Stimulated activated CD4-positive, alpha-beta T cell treated with anti-CD3 and anti-CD28 coated beads, Interleukin-1b, Interleukin-23, amount 100 ng/mL, for 24 hours (primary cell): ENCODE measurements at regions not wholly inside any gene's neighbourhood (a gene's known extent, or its start where the extent isn't known, plus 50 kb on each side); places are given as distances from the start of the nearest gene placed in this dataset.

ENCODE experiments used
- DNase-seq, 4 experiments: peaks; one replicate each; pipeline ENCODE4 v3.0.0-alpha.2; 2020; ENCODE audit warnings: low read depth in 4 of 4, low spot score in 1 of 4

DNA sequence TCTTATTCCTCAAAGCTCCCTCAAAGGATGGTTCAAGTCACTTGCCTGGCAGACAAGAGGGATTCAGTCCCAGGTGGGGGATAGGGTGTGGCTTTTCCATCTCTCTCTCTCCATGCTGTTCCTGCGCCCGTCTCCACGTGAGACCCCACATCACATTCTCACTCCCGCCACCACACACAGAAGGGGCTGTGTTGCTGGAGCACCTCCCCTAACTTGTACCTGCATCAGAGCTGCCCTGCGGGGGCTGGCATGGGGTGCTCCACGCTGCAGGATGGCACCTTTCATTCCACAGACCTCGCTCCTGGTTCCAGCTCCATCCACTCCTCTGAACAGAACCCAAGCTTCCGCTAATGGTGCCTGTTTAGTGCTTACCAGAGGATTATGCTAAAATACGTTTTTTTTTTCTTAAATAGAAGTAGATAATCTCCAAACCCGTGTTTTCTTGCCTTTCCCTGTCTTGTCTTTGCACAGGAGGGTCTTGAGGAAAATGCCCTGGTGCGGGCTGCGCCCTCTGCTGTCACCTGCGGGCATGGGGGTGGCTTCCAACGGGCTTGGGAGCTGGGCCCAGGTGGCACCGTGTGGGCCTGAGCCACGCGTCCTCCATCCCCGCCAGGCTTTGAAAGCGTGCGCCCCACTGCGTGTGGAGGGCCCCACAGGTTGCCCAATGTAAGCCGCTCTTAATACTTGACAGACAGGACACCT is 985.6 kb downstream of the BRD1 start:
- no peak for DNase-seq

DNA sequence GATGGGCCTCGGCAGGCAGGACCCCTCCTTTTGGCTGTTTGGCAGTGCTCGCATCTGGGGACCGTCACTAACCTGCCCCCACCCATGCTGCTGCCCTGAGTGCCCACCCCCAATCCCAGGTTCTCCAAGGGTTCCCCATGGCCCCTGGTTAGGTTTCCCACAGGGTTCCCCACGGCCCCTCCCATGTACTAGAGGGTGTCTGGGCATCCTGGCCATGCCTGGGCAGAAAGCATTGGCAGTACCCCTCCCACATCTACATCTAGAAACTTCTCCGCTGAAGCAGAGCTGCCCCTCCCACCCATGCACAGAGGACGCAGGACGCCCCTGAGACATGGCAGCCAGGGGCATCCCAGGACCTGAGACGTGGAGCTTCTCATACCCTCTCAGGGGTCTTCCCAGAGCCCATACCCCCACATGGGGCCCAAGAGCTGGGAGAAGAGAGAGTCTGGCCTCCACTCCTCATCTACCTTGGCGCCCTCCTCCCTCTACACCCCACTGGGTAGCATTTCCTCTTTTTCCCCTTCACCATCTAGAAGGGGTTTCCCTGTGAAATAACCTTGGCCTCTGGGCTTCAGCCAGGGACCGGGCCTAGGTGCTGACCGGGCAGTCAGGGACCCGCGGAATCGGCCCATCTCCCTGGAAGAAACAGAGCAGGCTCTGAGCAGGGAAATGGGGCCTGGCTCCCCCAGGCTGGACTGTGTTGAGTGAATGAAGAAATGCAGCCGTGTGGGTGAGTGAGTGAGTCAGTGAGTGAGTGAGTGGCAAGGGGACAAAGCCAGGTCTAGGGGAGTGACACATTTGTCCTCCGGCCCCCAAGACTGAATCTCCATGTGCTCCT is 987.3 kb downstream of the BRD1 start:
- no peak for DNase-seq

DNA sequence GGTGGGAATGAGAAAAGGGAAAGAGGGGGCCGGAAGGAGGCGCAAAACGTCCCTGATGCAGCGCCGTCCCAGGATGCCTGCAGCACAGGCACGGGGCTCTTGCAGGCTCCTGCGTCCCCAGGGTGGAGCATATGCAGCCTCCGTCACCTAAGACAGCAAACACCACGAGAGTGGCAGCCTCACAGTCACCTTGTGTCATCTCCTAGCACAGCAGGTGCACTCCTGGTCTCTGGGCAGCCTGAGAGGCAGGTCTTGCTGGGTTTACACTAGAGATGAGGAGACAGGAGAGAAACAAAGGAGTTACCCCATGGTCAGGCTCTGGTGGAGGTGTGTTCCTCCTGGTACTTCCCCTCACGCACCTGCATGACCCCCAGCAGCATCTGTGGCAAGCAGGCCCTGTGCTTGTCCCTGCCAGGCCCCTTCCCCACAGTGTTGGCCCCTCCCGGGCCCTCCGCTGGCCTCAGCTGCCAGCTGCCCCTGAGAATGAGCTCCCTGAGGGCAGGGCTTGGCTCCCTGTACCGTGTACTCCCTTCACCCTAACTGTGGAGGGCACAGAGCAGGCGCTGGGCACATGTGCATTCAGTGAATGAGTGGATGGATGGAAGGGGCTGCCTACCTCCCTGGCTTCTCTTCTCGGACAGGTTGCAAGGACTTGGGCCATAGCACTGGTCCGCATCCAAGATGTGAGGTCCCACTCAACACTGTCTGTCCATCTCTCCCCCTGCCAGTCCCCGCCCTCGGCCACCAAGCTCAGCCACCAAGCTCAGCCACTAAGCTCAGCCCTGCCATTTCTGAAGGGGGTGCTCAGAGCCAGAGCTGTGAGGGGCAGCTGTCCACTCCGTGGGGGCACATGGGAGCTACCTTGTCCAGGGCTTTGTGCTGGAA is 988.6 kb downstream of the BRD1 start:
- no peak for DNase-seq

DNA sequence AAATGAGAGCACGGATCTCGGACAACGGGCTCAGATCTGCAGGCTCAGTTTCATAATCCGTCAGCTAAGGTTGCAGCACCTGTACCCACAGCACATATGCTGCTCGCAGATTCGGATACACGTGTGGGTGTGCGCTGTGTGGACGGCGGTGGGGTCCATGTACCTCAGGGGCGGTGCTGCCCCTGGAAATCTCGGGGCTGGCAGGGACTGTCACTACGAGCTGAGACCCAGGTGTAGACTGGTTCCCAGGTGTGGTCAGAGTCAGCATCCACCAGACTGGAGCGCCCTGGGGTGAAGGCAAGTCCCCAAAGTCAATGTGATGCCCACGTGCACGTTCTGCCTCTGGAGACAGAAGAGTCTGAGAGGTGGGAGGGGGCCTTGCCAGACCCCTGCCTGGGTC is 989.3 kb downstream of the BRD1 start:
- no peak for DNase-seq

GRCh38 chr22:48837341-48837935 is 990.2 kb downstream of the BRD1 start:
- no peak for DNase-seq

DNA sequence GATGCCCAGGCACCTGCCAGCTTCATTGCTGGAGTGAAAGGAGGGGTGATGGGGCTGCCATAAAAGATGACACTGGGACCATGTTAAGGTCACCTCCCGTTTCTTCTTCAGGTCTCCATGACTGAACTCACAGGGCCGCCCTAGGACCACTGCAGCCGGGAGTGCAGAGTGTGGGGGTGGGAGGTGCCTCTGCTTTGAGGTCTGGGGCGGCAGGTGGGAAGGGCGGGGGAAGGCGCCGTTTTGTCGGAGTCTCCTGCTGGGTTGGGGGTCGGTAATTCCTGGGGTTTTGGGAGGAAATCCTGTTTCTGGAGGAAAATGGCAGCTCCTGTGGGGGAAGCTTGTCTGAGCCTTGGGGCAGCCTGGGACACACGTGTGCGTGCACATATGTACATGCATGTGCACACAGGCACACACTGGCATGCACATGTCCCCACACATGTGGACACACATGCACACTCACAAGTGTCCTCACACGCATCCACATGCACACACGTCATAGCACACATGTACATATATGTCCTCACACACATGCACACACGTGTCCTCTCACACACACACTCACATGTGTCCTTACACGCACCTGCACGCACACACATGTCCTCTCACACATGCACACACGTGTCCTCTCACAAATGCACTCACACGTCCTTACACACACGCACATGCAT is 990.9 kb downstream of the BRD1 start:
- DNase-seq = no peak

GRCh38 chr22:48835857-48836672 is 991.6 kb downstream of the BRD1 start:
- DNase-seq = no peak

- no peak for DNase-seq
Observed at GRCh38 chr22:48835364-48835763, 992.3 kb downstream of the BRD1 start.

DNA sequence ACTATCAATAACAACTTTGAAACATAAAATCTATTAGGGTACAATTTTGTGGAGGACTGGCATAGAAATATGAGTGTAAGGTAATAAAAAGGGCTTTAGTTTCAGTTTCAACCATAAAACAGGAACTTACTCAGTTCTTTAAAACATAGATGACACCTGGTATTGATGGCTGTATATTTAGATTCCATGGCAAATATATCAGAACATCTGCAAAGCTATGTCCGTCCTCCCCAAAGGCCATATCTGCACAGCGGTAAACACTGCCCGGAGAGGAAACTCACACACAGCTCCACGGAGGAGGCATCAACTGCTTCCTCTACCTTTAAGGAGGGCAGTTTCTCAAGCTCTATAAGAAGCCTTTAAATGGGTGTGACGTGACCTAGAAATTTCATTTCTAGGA is 993.3 kb downstream of the BRD1 start:
- DNase-seq = no peak

- DNase-seq = peak in 1 of 4 experiments; percentile 13
Observed at GRCh38 chr22:48832592-48832991, 995.1 kb downstream of the BRD1 start.

DNA sequence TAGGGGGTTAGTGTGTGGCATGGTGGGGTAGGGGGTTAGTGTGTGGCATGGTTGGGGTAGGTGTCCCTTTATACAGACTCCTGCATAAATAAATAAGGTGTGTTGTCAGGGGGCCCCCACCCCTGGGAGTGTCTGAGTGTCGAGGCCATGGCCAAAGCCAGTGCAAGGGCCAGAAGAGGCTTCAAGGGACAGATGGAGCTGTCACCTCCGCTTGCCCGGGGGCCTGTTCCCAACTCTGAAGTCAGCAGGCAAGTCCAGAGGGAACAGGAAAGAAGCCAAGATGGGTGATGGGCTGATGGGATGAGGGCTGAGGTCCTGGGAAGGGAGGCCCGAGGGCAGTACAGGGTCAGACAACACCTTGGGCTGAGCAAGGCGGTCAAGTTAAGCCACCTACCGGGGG is 997.8 kb downstream of the BRD1 start:
- no peak for DNase-seq

DNA sequence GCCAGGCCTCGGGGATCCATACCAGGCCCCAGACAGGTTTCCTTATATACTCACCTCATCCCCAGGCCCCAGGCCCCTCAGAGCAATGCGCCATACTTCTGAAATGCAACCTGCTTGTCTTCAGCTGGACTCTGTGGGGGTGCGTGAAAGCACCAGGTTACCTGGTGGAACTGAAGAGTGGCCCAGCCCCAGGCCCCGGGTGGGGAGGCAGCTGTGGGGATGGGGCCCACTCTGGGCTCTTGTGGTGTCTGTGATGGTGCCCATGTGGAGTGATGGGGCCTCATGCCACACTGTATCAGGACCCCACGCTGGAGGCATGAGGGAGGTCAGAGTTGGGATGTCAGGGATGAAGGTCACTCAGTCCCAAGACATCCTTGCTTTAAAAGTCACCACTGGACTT is 999.0 kb downstream of the BRD1 start:
- DNase-seq = no peak

GRCh38 chr22:48827904-48828555 is 999.6 kb downstream of the BRD1 start:
- DNase-seq = no peak

GRCh38 chr22:48827268-48827846 is 1000.3 kb downstream of the BRD1 start:
- DNase-seq = no peak

GRCh38 chr22:48826546-48826945 is 1001.1 kb downstream of the BRD1 start:
- DNase-seq = no peak

GRCh38 chr22:48825802-48826520 is 1001.7 kb downstream of the BRD1 start:
- DNase-seq = no peak

DNA sequence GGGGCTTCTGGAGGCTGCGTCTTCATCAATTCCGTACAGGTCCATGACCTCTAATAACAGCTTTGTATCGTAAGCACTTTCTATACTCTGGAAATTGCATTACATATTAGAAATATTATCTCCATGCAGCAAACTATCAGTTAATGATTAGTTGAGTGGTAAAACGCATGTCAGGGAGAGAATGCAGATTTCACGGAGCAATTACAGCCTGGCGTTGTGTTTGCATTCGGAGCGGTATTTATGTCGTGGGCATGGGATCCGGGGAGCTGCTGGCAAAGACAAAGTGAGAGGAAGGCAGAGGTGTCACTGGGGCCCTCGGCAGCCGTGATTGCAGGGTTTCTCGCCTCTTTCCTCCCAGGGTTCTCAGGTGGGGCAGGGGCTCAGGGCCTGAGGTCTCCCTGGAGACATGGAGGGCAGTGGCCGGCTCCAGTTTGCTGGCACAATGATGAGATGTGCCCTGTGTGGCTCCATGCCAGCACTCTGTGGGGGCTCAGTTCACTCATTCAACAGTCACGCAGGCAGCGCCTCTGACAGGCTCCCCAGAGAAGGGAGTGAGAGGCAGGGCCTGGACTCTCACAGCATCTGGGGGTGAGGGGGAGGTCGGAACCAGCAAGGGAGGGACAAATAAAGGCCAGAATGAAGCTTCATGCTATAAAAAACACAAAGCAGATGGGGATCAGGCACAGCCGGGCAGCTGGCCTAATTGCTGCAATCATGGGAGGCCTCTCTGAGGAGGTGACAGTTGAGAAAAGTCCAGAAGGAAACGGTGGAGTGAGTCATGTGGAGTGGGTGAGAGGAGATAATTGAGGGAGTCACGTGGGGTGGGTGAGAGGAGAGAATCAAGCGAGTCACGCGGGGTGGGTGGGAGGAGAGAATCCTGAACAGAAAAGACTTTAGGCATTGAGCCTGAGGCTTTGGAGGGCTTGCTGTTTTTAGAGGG is 1002.7 kb downstream of the BRD1 start:
- DNase-seq = no peak
